GM12801 (cell line): ENCODE measurements at regions not wholly inside any gene's neighbourhood (a gene's known extent, or its start where the extent isn't known, plus 50 kb on each side); places are given as distances from the start of the nearest gene placed in this dataset.

Experiments
- TF ChIP-seq, protein P1 (sequence below): IDR thresholded peaks from one replicate; pipeline ENCODE4 v1.5.1; 2011; ENCODE audit warnings: control low read depth; ENCODE audit not compliant: insufficient read length; ENCODE audit errors: extremely low read depth

DNA sequence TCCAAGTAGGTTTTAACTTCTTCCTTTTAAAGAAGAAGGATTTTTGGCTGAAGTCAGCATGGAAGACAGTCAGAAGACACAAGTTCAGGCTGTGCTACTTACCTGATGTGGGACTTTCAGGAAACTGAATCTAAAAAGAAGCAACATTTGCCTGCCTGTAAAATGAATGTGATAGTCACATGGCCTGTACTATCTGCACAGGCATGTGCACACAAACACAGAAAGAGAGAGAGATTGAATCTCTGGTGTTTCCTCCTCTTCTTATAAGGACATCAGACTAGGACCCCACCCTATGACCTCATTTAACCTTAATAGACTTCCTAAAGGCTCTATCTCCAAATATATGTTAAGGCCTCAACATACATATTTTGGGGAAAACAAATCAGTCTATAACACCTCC is 542.9 kb downstream of the PLPP3 start:
- TF ChIP-seq, protein P1, sequence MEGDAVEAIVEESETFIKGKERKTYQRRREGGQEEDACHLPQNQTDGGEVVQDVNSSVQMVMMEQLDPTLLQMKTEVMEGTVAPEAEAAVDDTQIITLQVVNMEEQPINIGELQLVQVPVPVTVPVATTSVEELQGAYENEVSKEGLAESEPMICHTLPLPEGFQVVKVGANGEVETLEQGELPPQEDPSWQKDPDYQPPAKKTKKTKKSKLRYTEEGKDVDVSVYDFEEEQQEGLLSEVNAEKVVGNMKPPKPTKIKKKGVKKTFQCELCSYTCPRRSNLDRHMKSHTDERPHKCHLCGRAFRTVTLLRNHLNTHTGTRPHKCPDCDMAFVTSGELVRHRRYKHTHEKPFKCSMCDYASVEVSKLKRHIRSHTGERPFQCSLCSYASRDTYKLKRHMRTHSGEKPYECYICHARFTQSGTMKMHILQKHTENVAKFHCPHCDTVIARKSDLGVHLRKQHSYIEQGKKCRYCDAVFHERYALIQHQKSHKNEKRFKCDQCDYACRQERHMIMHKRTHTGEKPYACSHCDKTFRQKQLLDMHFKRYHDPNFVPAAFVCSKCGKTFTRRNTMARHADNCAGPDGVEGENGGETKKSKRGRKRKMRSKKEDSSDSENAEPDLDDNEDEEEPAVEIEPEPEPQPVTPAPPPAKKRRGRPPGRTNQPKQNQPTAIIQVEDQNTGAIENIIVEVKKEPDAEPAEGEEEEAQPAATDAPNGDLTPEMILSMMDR: no peak

DNA sequence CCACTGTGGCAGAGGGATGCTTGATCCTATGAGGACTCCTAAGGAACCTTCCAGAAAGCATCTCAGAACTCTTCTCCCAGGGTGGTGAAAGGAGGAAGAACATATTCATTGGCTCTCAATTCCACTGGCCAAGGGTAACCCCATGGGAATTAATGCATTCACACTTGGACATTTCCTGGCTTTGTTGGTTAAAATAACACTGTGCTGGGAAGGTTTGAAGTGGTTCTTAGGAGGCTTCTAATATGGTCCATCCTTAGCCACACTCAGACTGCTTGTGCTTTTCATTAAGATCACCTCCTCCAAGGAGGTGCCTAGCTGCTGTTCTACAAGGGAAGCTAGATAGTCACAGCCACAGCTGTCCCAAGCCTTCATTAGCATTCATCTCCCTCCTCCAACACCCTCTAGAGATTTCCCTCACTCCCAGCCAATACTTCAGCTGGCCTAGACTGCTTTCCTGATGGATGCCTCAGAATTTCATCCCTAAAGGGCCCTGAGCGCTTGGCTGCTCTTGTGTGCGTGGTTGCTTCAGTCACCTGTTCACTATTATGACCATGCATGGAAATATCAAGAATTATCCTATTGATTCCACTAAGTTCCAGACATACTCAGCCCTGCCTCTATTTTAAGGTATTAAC is 544.4 kb downstream of the PLPP3 start:
- TF ChIP-seq, protein P1: no peak

DNA sequence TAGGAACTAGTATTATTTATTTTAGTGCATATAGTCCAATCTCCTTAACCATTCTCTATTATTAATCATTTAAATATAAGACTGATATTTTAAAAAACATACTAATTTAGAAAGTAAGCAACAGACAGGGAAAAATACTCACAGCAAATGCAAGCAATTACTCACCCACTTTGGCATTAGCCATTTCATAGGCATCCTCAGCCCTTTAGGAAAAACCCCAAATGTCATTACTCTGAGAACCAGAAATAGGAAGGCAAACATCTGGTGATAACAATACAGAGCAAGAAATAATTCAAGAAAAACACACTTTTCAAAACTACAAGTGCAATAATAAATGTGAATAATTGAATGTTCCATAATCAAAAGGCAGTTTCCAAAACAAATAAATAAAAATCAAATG is 545.1 kb downstream of the PLPP3 start:
- TF ChIP-seq, protein P1: no peak

DNA sequence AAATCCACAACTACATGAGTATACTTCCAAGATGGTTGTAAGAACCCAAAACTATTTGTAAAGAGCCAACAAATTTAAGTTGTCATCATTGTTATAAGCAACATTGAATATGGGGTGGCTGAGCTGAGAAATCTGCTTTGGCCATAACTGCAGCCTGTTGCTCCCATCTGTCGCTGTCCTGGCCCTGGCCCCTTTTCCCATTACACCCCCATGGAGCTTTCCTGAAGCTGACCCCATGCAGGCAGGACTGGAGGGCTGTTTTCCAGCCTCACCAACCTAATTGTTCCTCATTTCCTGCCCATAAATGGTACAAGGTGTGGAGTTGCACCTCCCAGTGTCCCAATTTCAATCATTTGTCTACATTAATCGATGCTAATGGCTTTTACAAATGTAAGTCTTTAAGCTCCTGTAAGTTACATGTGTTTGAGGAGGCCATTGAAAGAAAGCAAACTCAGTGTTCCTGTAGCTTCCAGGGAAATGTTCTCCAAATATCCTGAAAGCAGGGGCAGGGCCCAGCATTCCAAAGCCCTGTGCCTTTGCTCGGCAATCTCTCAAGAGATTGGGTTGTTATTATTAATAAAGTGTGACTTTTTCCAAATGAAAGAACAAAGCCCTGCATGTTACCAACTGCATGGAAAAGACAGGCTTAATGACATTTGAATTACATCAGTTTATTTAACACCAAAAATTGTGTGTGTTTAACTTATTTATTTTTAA is 545.9 kb downstream of the PLPP3 start:
- TF ChIP-seq, protein P1: no peak

DNA sequence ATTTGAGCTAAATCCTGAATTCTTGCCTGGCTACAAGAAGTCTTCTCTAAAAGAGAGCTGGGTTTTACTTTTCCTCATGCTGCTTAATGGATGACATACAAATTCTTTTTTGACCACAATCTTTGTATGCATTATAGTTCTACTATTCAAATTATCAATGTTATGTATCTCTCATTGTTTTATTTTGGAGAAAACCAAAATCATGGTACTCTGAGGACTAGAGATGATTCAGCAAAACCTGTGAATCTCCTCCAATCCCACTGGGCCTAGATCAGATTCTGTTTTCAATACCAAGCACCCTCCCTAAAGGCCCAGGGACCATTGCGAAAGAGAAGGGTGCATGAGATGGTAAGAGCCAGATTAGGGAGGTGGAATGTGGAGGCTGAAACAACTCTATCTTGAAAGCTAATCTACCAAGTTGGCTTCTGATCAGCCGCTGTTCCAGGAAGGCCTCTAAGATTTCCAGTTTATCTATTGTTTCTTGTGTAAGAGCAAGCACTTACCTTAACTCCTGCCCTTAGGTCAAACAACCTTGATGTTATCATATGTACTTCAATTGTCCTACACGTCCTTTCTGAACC is 547.2 kb downstream of the PLPP3 start:
- TF ChIP-seq, protein P1: no peak

DNA sequence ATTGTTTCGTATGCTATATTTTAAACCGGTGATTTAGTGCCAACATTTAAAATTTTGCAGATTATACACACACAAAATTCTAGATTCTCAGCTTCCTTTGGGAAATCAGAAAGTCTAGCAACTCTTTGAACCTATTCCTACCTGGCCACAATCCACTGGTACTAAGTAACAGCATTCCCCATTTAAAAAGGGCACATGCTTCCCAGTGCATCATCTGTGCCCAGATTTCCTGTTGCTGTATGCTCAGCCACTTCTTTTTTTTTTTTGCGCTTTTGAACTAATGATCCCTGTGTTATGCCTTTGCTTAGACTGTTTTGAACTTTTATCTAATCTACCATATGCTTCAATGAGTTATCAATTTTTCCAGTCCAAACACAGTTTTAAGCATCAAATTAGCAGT is 548.4 kb downstream of the PLPP3 start:
- TF ChIP-seq, protein P1: no peak

DNA sequence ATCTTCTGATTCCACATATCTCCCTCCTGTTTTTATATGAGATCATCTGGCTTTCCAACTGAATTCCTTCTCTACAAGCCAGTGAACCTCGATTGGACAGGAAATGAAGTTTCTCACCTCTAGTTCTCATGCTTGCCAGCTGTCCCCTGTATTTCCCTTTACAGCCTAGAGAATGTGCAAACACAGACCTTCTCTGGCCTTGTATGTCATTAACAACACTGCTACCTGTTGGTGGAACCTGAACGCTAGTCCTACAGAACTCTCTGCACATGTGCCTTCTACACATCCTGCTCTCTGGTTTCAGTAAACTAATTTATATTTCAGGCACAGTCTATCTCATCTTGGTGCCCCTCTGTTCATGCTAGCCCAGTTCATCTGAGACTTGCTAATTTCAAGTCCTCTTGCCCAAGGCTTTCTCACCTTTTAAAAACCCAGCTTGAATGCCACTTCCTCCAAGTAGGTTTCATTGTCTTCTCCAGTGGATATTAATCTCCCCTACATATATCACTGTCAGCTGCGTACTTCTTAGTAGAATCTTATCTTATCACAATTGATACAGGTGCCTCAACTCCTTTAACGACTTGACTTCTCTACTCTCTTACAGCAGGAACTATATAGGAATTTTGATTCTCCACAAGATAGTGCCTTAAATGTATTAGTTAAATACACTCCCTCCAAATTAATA is 549.9 kb downstream of the PLPP3 start:
- TF ChIP-seq, protein P1: no peak
